ENCODE measurements at regions not wholly inside any gene's neighbourhood (a gene's known extent, or its start where the extent isn't known, plus 50 kb on each side); places are given as distances from the start of the nearest gene placed in this dataset.

DNA sequence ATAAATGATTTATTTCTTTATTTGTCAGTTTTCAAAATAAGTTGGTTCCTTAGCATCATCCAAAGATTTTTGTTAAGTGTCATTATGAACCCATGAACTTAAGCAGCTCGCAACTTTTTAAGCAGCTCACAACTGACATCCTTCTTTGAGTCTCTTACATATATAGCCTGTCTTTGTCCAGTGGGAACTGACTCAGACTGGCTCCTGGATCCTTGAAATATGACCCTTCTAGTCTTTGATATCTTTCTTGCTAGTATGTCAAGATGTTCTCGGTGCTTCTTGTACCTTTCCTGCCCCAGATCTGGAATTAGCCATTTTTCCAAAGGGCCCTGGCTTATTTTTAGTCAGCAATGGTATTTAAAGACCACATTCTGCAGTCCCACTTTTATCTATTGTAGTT, 53.9 kb upstream of the ARID5B start:
- TF ChIP-seq GATA2 (IDR thresholded peaks at IDR 0.05; ENCODE audit: low read depth, low read length) (no peak), GATA3 (IDR thresholded peaks at IDR 0.05; ENCODE audit: low read depth, low read length) (no peak)

Data from SH-SY5Y (cell line).